Panc1 (cell line): ENCODE measurements at regions not wholly inside any gene's neighbourhood (a gene's known extent, or its start where the extent isn't known, plus 50 kb on each side); places are given as distances from the start of the nearest gene placed in this dataset.

Experiments
- ATAC-seq: fragments of 200-7000 bp; cut with Tn5 transposase; 2 replicates; pipeline ENCODE4 v1.9.1; 2020; ENCODE audit warnings: mild to moderate bottlenecking, moderate library complexity
- BruUV-seq: library from RNA; stranded (reverse); fragments of 400-500 nt; replicated peaks from 2 replicates; lab custom pipeline; 2021; lab: Mats Ljungman, UMichigan
- CTCF ChIA-PET: fragments of 300-600 bp; sonication (Branson Sonifier 250); formaldehyde crosslinking; loops from one replicate; lab custom pipeline; 2022; ENCODE audit warnings: antibody characterized with exemption; lab: Charles Lee
- POLR2A ChIA-PET: fragments of 300-600 bp; sonication (Branson Sonifier 250); formaldehyde crosslinking; loops from one replicate; lab custom pipeline; 2022; ENCODE audit warnings: antibody characterized with exemption; lab: Charles Lee
- DNase-seq: peaks from one replicate; pipeline ENCODE4 v3.0.0-alpha.2; 2010; ENCODE audit warnings: low read depth, low spot score
- H3K27ac ChIP-seq: 2 replicates; pipeline ENCODE4 v1.5.1; 2011; ENCODE audit warnings: mild to moderate bottlenecking, low read length, inconsistent platforms
- H3K27me3 ChIP-seq: fragments of 200-500 bp; sonication (Bioruptor generic); 2 replicates; pipeline ENCODE4 v1.6.0; 2014; ENCODE audit warnings: low read length, inconsistent platforms; ENCODE audit not compliant: control insufficient read depth, insufficient read depth
- H3K36me3 ChIP-seq: fragments of 200-500 bp; sonication (Bioruptor generic); 2 replicates; pipeline ENCODE4 v1.5.1; 2014; ENCODE audit warnings: inconsistent platforms, mild to moderate bottlenecking, low read length, moderate library complexity; ENCODE audit not compliant: control insufficient read depth, insufficient read depth
- H3K4me1 ChIP-seq: 2 replicates; pipeline ENCODE4 v1.5.1; 2011; ENCODE audit warnings: inconsistent platforms, mild to moderate bottlenecking, low read length, moderate library complexity; ENCODE audit not compliant: control insufficient read depth, insufficient read depth
- H3K4me3 ChIP-seq, 2 experiments: 2 replicates each; pipeline ENCODE4 v1.5.1; 2011 to 2012; ENCODE audit warnings: low read depth in 2 of 2, low read length in 2 of 2, mild to moderate bottlenecking in 2 of 2, inconsistent platforms in 1 of 2, moderate library complexity in 1 of 2
- H3K9me3 ChIP-seq: fragments of 200-500 bp; sonication (Bioruptor generic); 2 replicates; pipeline ENCODE4 v1.5.1; 2014; ENCODE audit warnings: low read depth, mild to moderate bottlenecking, inconsistent platforms, low read length, moderate library complexity; ENCODE audit not compliant: control insufficient read depth, insufficient read depth
- POLR2AphosphoS5 ChIP-seq: IDR thresholded peaks from 2 replicates; pipeline ENCODE4 v1.6.1; 2012; ENCODE audit warnings: mild to moderate bottlenecking, low read depth, low read length, moderate library complexity
- SIN3A ChIP-seq: IDR thresholded peaks from 2 replicates; pipeline ENCODE4 v1.6.1; 2012; ENCODE audit warnings: low read depth, mild to moderate bottlenecking, low read length, moderate library complexity, borderline replicate concordance; ENCODE audit not compliant: insufficient read depth
- TCF7L2 ChIP-seq: IDR thresholded peaks from 2 replicates; pipeline ENCODE4 v1.6.1; 2011; ENCODE audit warnings: mild to moderate bottlenecking, low read depth, low read length, inconsistent platforms
- in situ Hi-C: cut with HindIII; loops from 2 replicates; pipeline ENCODE4 v1.10.0; 2016; ENCODE audit warnings: low sequenced_read_pairs, low pct_unique_long_range_greater_than_20kb
- intact Hi-C: fragments of 100-400 bp; cut with micrococcal nuclease; formaldehyde crosslinking; loops from one replicate; pipeline ENCODE4 v1.10.0; 2022; ENCODE audit not compliant: unreplicated experiment
- TF ChIP-seq, protein P1 (sequence below): fragments of 450-650 bp; IDR thresholded peaks from 2 replicates; pipeline ENCODE4 v1.5.1; 2017; ENCODE audit warnings: mild to moderate bottlenecking
- TF ChIP-seq, protein P2 (sequence below), 2 experiments: IDR thresholded peaks; 2 replicates each; pipeline ENCODE4 v1.6.1; 2011 to 2012; ENCODE audit warnings: low read depth in 2 of 2, control low read depth in 1 of 2, low read length in 1 of 2, mild to moderate bottlenecking in 1 of 2, moderate library complexity in 1 of 2; ENCODE audit not compliant: insufficient read depth in 1 of 2

DNA sequence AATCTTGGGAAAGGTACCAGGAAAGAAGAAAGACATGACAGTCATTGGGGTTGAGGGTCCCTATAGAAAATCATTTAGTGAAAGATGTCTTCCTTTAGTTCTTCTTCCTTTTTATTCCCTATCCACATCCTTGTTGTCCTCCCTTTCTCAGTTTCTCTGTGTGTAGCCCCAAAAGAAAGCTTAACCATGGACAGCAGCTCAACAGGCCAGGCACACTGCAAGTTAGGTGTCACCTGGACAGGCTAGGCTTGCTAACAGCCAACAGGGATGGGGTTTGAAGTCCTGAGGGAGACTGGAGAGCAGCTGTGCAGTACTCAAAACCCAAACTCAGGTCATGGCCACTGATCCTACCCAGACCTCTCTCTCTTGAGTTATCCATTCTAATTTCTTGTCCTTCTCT is 543.1 kb downstream of the TUSC7 start:
- ATAC-seq (no peak), DNase-seq (no peak)
- Histone ChIP-seq H3K9me3 (peaks cover 3% of the 10 kb centered on the region; the same call in 1 of the 2 replicates), H3K4me1 (no peaks in the 10 kb centered on the region), H3K27me3 (no peaks in the 10 kb centered on the region), H3K36me3 (no peaks in the 10 kb centered on the region), H3K27ac (no peak overlapping the region), H3K4me3 (no peak overlapping the region)
- in situ Hi-C loops, result no loop called here
- intact Hi-C loops, result no loop called here
- ChIA-PET CTCF (no interaction called here), POLR2A (no interaction called here)
- TF ChIP-seq POLR2AphosphoS5 (no peak), SIN3A (no peak)
- TF ChIP-seq, protein P1, sequence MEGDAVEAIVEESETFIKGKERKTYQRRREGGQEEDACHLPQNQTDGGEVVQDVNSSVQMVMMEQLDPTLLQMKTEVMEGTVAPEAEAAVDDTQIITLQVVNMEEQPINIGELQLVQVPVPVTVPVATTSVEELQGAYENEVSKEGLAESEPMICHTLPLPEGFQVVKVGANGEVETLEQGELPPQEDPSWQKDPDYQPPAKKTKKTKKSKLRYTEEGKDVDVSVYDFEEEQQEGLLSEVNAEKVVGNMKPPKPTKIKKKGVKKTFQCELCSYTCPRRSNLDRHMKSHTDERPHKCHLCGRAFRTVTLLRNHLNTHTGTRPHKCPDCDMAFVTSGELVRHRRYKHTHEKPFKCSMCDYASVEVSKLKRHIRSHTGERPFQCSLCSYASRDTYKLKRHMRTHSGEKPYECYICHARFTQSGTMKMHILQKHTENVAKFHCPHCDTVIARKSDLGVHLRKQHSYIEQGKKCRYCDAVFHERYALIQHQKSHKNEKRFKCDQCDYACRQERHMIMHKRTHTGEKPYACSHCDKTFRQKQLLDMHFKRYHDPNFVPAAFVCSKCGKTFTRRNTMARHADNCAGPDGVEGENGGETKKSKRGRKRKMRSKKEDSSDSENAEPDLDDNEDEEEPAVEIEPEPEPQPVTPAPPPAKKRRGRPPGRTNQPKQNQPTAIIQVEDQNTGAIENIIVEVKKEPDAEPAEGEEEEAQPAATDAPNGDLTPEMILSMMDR, result no peak
- TF ChIP-seq, protein P2, sequence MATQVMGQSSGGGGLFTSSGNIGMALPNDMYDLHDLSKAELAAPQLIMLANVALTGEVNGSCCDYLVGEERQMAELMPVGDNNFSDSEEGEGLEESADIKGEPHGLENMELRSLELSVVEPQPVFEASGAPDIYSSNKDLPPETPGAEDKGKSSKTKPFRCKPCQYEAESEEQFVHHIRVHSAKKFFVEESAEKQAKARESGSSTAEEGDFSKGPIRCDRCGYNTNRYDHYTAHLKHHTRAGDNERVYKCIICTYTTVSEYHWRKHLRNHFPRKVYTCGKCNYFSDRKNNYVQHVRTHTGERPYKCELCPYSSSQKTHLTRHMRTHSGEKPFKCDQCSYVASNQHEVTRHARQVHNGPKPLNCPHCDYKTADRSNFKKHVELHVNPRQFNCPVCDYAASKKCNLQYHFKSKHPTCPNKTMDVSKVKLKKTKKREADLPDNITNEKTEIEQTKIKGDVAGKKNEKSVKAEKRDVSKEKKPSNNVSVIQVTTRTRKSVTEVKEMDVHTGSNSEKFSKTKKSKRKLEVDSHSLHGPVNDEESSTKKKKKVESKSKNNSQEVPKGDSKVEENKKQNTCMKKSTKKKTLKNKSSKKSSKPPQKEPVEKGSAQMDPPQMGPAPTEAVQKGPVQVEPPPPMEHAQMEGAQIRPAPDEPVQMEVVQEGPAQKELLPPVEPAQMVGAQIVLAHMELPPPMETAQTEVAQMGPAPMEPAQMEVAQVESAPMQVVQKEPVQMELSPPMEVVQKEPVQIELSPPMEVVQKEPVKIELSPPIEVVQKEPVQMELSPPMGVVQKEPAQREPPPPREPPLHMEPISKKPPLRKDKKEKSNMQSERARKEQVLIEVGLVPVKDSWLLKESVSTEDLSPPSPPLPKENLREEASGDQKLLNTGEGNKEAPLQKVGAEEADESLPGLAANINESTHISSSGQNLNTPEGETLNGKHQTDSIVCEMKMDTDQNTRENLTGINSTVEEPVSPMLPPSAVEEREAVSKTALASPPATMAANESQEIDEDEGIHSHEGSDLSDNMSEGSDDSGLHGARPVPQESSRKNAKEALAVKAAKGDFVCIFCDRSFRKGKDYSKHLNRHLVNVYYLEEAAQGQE (IDR thresholded peaks at IDR 0.05; ENCODE audit: insufficient read depth in 1 of 2, low read depth in 2 of 2, low read length in 1 of 2), result peak; percentile 48 to 63; a peak in 2 of 4 replicates
- BruUV-seq, result no TSS peak

DNA sequence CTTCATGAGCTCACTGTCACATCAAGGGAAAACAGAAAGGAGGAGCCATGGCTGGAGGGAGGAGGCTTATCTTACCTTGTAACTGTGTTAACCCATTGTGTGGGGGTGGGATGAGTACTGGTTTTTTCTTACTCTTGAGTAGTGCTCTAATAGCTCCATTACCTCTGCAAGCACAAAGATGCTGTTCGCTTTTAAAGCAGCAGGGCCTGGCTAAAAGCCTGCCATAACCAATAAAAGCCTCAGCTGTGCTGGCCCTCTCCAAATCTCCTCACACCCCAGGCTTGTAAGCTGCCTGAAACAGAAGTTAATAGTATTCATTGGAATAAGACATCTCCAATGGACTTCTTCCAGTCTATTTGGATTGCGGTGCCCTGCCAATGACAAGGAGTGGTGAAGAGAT is 544.1 kb downstream of the TUSC7 start:
- Histone ChIP-seq H3K9me3 (peaks cover 3% of the 10 kb centered on the region; the same call in 1 of the 2 replicates), H3K27me3 (no peaks in the 10 kb centered on the region), H3K36me3 (no peaks in the 10 kb centered on the region), H3K4me3 (no peak overlapping the region), H3K27ac (no peak overlapping the region), H3K4me1 (no peaks in the 10 kb centered on the region)
- intact Hi-C loops, result no loop called here
- in situ Hi-C loops, result no loop called here
- TF ChIP-seq, protein P1, result no peak
- TF ChIP-seq SIN3A, result no peak
- TF ChIP-seq, protein P2 (IDR thresholded peaks at IDR 0.05; ENCODE audit: insufficient read depth in 1 of 2, low read depth in 2 of 2, low read length in 1 of 2), result no peak
- no peak for TF ChIP-seq POLR2AphosphoS5
- no peak for TF ChIP-seq TCF7L2
- BruUV-seq, result no TSS peak
- DNase-seq (no peak), ATAC-seq (no peak)
- ChIA-PET POLR2A (no interaction called here), CTCF (no interaction called here)
